B cell (primary cell): ENCODE measurements at regions not wholly inside any gene's neighbourhood (a gene's known extent, or its start where the extent isn't known, plus 50 kb on each side); places are given as distances from the start of the nearest gene placed in this dataset.

ENCODE experiments used
- ATAC-seq: fragments of 200-7000 bp; cut with Tn5 transposase; one replicate; pipeline ENCODE4 v1.10.0; 2021; ENCODE audit warnings: low read depth, mild to moderate bottlenecking, moderate number of reproducible peaks, moderate library complexity
- CTCF ChIA-PET: fragments of 350-600 bp; sonication (Branson Sonifier 250); formaldehyde crosslinking; loops from one replicate; lab custom pipeline; 2021; ENCODE audit warnings: antibody characterized with exemption, inconsistent platforms; lab: Charles Lee
- POLR2A ChIA-PET: fragments of 350-600 bp; sonication (Branson Sonifier 250); formaldehyde crosslinking; loops from one replicate; lab custom pipeline; 2021; ENCODE audit warnings: antibody characterized with exemption; lab: Charles Lee
- DNase-seq: peaks from one replicate; pipeline ENCODE4 v3.0.0; 2013
- H2AFZ ChIP-seq: 2 replicates; pipeline ENCODE4 v1.6.1; 2012; ENCODE audit warnings: mild to moderate bottlenecking, low read depth, low read length; ENCODE audit not compliant: insufficient read depth, poor library complexity, severe bottlenecking
- H3K27ac ChIP-seq, 2 donors: 1 replicate in 1 of 2; 2 replicates in 1 of 2; pipeline ENCODE4 v1.5.1; 2012 to 2013; ENCODE audit warnings: low read length in 2 of 2, mild to moderate bottlenecking in 2 of 2, moderate library complexity in 1 of 2
- H3K27me3 ChIP-seq, 4 experiments: fragments of 200-600 bp in 1 of 4; sonication (generic) in 1 of 4; replicated peaks in 1 of 4; 1 replicate in 2 of 4; 2 replicates in 2 of 4; pipeline versions ENCODE4 v1.6.1 to v1.7.0; 2013 to 2016; ENCODE audit warnings: low read length in 3 of 4, mild to moderate bottlenecking in 2 of 4, mixed read lengths in 1 of 4, moderate library complexity in 1 of 4; ENCODE audit not compliant: insufficient read depth in 4 of 4, control insufficient read depth in 3 of 4; ENCODE audit errors: control extremely low read depth in 1 of 4
- H3K36me3 ChIP-seq, 2 experiments: replicated peaks in 1 of 2; 1 replicate in 1 of 2; 2 replicates in 1 of 2; pipeline versions ENCODE4 v1.6.1 to v1.7.1; 2013; ENCODE audit warnings: low read length in 1 of 2; ENCODE audit not compliant: insufficient read depth in 2 of 2, control insufficient read depth in 1 of 2; ENCODE audit errors: control extremely low read depth in 1 of 2, extremely low read depth in 1 of 2
- H3K4me1 ChIP-seq, 2 donors: fragments of 200-600 bp in 1 of 2; sonication (generic) in 1 of 2; 1 replicate in 1 of 2; 2 replicates in 1 of 2; pipeline versions ENCODE4 v1.5.1 to v1.6.1; 2013 to 2017; ENCODE audit warnings: low read length in 2 of 2; ENCODE audit not compliant: control insufficient read depth in 2 of 2, insufficient read depth in 2 of 2
- H3K4me2 ChIP-seq: replicated peaks from 2 replicates; pipeline ENCODE3; 2012; ENCODE audit warnings: mild to moderate bottlenecking, low read depth, low read length; ENCODE audit not compliant: poor library complexity, severe bottlenecking
- H3K4me3 ChIP-seq, 5 experiments: fragments of 200-600 bp in 1 of 5; sonication (generic) in 1 of 5; 1 replicate in 3 of 5; 2 replicates in 2 of 5; pipeline versions ENCODE4 v1.5.1 to v1.7.0; 2011 to 2016; ENCODE audit warnings: low read length in 4 of 5, mild to moderate bottlenecking in 4 of 5, low read depth in 2 of 5, control low read depth in 1 of 5, moderate library complexity in 1 of 5; ENCODE audit not compliant: insufficient read depth in 1 of 5; ENCODE audit errors: control extremely low read depth in 1 of 5, extremely low read depth in 1 of 5
- H3K79me2 ChIP-seq: fragments of 200-600 bp; sonication (generic); one replicate; pipeline ENCODE4 v1.6.0; 2016; ENCODE audit warnings: low read length; ENCODE audit not compliant: control insufficient read depth, insufficient read depth
- H3K9ac ChIP-seq: fragments of 200-600 bp; sonication (generic); 2 replicates; pipeline ENCODE4 v1.6.1; 2017; ENCODE audit warnings: mild to moderate bottlenecking, low read length, moderate library complexity
- H3K9me3 ChIP-seq, 3 donors: one replicate each; pipeline versions ENCODE4 v1.6.1 to v1.7.1; 2013; ENCODE audit warnings: low read length in 2 of 3; ENCODE audit not compliant: control insufficient read depth in 2 of 3, insufficient read depth in 1 of 3; ENCODE audit errors: control extremely low read depth in 1 of 3
- H4K20me1 ChIP-seq: 2 replicates; pipeline ENCODE4 v1.6.0; 2012; ENCODE audit warnings: mild to moderate bottlenecking, low read length; ENCODE audit not compliant: insufficient read depth, control insufficient read depth, poor library complexity, severe bottlenecking
- H3K27ac Mint-ChIP-seq: one replicate; pipeline ENCODE4 v1.8.0; 2021; ENCODE audit warnings: mixed read lengths
- H3K27me3 Mint-ChIP-seq: one replicate; pipeline ENCODE4 v1.8.0; 2021; ENCODE audit warnings: mixed read lengths
- H3K4me1 Mint-ChIP-seq: one replicate; pipeline ENCODE4 v1.8.0; 2021; ENCODE audit warnings: mixed read lengths
- H3K4me3 Mint-ChIP-seq: one replicate; pipeline ENCODE4 v1.8.0; 2021; ENCODE audit warnings: mixed read lengths
- H3K9me3 Mint-ChIP-seq: one replicate; pipeline ENCODE4 v1.8.0; 2022; ENCODE audit warnings: mixed read lengths; ENCODE audit not compliant: insufficient read depth
- CTCF ChIP-seq: fragments of 200-600 bp; IDR thresholded peaks from one replicate; pipeline ENCODE4 v1.8.0; 2022; ENCODE audit warnings: antibody characterized with exemption, mild to moderate bottlenecking
- EZH2 ChIP-seq: IDR thresholded peaks from 2 replicates; pipeline ENCODE4 v1.6.1; 2012; ENCODE audit warnings: borderline replicate concordance, low read depth, mild to moderate bottlenecking, moderate library complexity, low read length; ENCODE audit not compliant: insufficient read depth, poor library complexity, severe bottlenecking
- WGBS: methylation state at CpG from one replicate; pipeline ENCODE4 v1.1.5; 2013; ENCODE audit warnings: missing lambda C conversion rate; ENCODE audit not compliant: insufficient coverage; 5-methylcytosine and 5-hydroxymethylcytosine counted together
- intact Hi-C: fragments of 100-400 bp; cut with micrococcal nuclease; formaldehyde crosslinking; loops from one replicate; pipeline ENCODE4 v1.10.0; 2022

GRCh38 chr17:68733241-68734176 lies 132.3 kb upstream of the FAM20A start:
- CTCF ChIA-PET: no interaction called here
- no peaks in the 10 kb centered on the region for H3K4me1 Mint-ChIP-seq
- no peak overlapping the region for H2AFZ ChIP-seq
- H3K79me2 ChIP-seq: no peaks in the 10 kb centered on the region
- H3K36me3 ChIP-seq: no peaks in the 10 kb centered on the region
- no peak for TF ChIP-seq CTCF
- no peak for TF ChIP-seq EZH2
- no CpG with 5 or more reads among the region's 4 CpGs for WGBS
- intact Hi-C loops: no loop called here
- peaks cover 17% of the 10 kb centered on the region for H3K27me3 Mint-ChIP-seq
- H3K4me3 Mint-ChIP-seq: no peak overlapping the region
- H3K9ac ChIP-seq: no peak overlapping the region
- no peaks in the 10 kb centered on the region for H4K20me1 ChIP-seq
- no peak overlapping the region for H3K27ac Mint-ChIP-seq
- POLR2A ChIA-PET: no interaction called here
- no peak overlapping the region for H3K4me2 ChIP-seq
- ATAC-seq (no peak), DNase-seq (no peak)
- no peak overlapping the region for H3K27ac ChIP-seq
- peaks cover 0 to 6% (median 1%) of the 10 kb centered on the region in 3 donors for H3K9me3 ChIP-seq
- no peaks in the 10 kb centered on the region for H3K27me3 ChIP-seq
- no peaks in the 10 kb centered on the region for H3K4me1 ChIP-seq
- H3K9me3 Mint-ChIP-seq: no peaks in the 10 kb centered on the region
- no peak overlapping the region for H3K4me3 ChIP-seq

- no peak for TF ChIP-seq CTCF
- TF ChIP-seq EZH2: no peak
- H3K27ac Mint-ChIP-seq: no peak overlapping the region
- no peak for ATAC-seq
- no peak for DNase-seq
- Histone ChIP-seq H3K4me2 (no peak overlapping the region), H3K79me2 (no peaks in the 10 kb centered on the region), H4K20me1 (no peaks in the 10 kb centered on the region), H2AFZ (no peak overlapping the region), H3K9me3 (peaks cover 0 to 6% (median 1%) of the 10 kb centered on the region in 3 donors), H3K27me3 (no peaks in the 10 kb centered on the region), H3K9ac (no peak overlapping the region), H3K4me3 (no peak overlapping the region), H3K4me1 (no peaks in the 10 kb centered on the region), H3K27ac (no peak overlapping the region), H3K36me3 (no peaks in the 10 kb centered on the region)
- H3K4me1 Mint-ChIP-seq: no peaks in the 10 kb centered on the region
- no peak overlapping the region for H3K4me3 Mint-ChIP-seq
- H3K27me3 Mint-ChIP-seq: peaks cover 17% of the 10 kb centered on the region
- intact Hi-C loops: no loop called here
- H3K9me3 Mint-ChIP-seq: no peaks in the 10 kb centered on the region
- ChIA-PET POLR2A (no interaction called here), CTCF (no interaction called here)
Measured at GRCh38 chr17:68732301-68732749, 131.2 kb upstream of the FAM20A start.
